ENCODE measurements at regions not wholly inside any gene's neighbourhood (a gene's known extent, or its start where the extent isn't known, plus 50 kb on each side); places are given as distances from the start of the nearest gene placed in this dataset.
A peak's percentile ranks its signal among the peaks of the same experiment; 100 is the strongest.

- TF ChIP-seq CTCF (IDR thresholded peaks at IDR 0.05): no peak
- DNase-seq: no peak
- no peak overlapping the region for H3K27ac ChIP-seq
- no peaks in the 10 kb centered on the region for H3K4me1 ChIP-seq
- no peaks in the 10 kb centered on the region for H3K27me3 ChIP-seq
- no peak for ATAC-seq
- intact Hi-C loops (cut with DNase I): no loop called here
- H3K36me3 ChIP-seq: no peaks in the 10 kb centered on the region
- no peaks in the 10 kb centered on the region for H3K9me3 ChIP-seq
- no peak overlapping the region for H3K4me3 ChIP-seq
These were observed 62.0 kb upstream of the ARNT2 start for GRCh38 chr15:80342148-80342547.

GRCh38 chr15:80343554-80343992 is 60.6 kb upstream of the ARNT2 start:
- no peaks in the 10 kb centered on the region for H3K27me3 ChIP-seq
- intact Hi-C loops (cut with DNase I): no loop called here
- ATAC-seq: peak; percentile 85
- H3K4me1 ChIP-seq: no peaks in the 10 kb centered on the region
- no peaks in the 10 kb centered on the region for H3K36me3 ChIP-seq
- DNase-seq: peak in 3 of 4 donors; percentile 61 to 97 (median 94)
- H3K4me3 ChIP-seq: no peak overlapping the region
- no peaks in the 10 kb centered on the region for H3K9me3 ChIP-seq
- TF ChIP-seq CTCF (IDR thresholded peaks at IDR 0.05): no peak
- no peak overlapping the region for H3K27ac ChIP-seq

- no peak for DNase-seq
- H3K4me1 ChIP-seq: no peaks in the 10 kb centered on the region
- H3K36me3 ChIP-seq: no peaks in the 10 kb centered on the region
- no peak overlapping the region for H3K27ac ChIP-seq
- H3K9me3 ChIP-seq: no peaks in the 10 kb centered on the region
- intact Hi-C loops (cut with DNase I): no loop called here
- no peak for TF ChIP-seq CTCF (IDR thresholded peaks at IDR 0.05)
- no peaks in the 10 kb centered on the region for H3K27me3 ChIP-seq
- no peak for ATAC-seq
- no peak overlapping the region for H3K4me3 ChIP-seq
These were observed 53.1 kb upstream of the ARNT2 start for GRCh38 chr15:80350941-80351610.

Measured in left lung (tissue), 4 donors.